Right lobe of liver (tissue), 4 donors: ENCODE measurements at regions not wholly inside any gene's neighbourhood (a gene's known extent, or its start where the extent isn't known, plus 50 kb on each side); places are given as distances from the start of the nearest gene placed in this dataset.

Source experiments
- CTCF ChIP-seq, 4 donors: fragments of 200-600 bp in 3 of 4; fragments of 450-650 bp in 1 of 4; IDR thresholded peaks; one replicate each; pipeline versions ENCODE4 v1.5.1 to v1.8.0; 2016 to 2022; ENCODE audit warnings: antibody characterized with exemption in 4 of 4, mild to moderate bottlenecking in 2 of 4
- POLR2A ChIP-seq: fragments of 450-650 bp; IDR thresholded peaks from one replicate; pipeline ENCODE4 v1.6.1; 2017; ENCODE audit warnings: antibody characterized with exemption, mild to moderate bottlenecking
- donor health status: DM: no; HTN: no; CAD: no.
- donor health status: DM: no; HTN: no; CAD: no.
- donor health status: DM: no; HTN: yes; CAD: no.

- no peak for TF ChIP-seq POLR2A
- TF ChIP-seq CTCF (IDR thresholded peaks at IDR 0.05) = no peak
Observed at GRCh38 chr6:15044146-15044882, 201.6 kb upstream of the JARID2 start.
